ENCODE measurements at regions not wholly inside any gene's neighbourhood (a gene's known extent, or its start where the extent isn't known, plus 50 kb on each side); places are given as distances from the start of the nearest gene placed in this dataset.
"Not testable (repeated sequence)": the region's sequence is repeated elsewhere in the genome, so short reads cannot be mapped to it uniquely, and the experiment has no call there.

- H3K27ac ChIP-seq (ENCODE audit: low read depth, low read length), result no peak overlapping the region
- no peaks in the 10 kb centered on the region for H3K9me3 ChIP-seq (ENCODE audit: control insufficient read depth in 5 of 5, low read length in 5 of 5)
Measured at GRCh38 chr7:94179466-94179865, 175.3 kb upstream of the BET1 start.

GRCh38 chr7:94182066-94182465 lies 177.9 kb upstream of the BET1 start:
- no peaks in the 10 kb centered on the region for H3K36me3 ChIP-seq (ENCODE audit: control insufficient read depth in 5 of 5, insufficient read depth in 5 of 5, low read length in 5 of 5)

More at GRCh38 chr7:94179466-94179865, 175.3 kb upstream of the BET1 start:
- Histone ChIP-seq H3K36me3 (ENCODE audit: control insufficient read depth in 5 of 5, insufficient read depth in 5 of 5, low read length in 5 of 5) (no peaks in the 10 kb centered on the region), H3K4me3 (ENCODE audit: low read depth in 1 of 5, low read length in 5 of 5) (no peak overlapping the region), H3K9ac (ENCODE audit: low read length in 5 of 5) (no peak overlapping the region), H3K27me3 (ENCODE audit: control insufficient read depth in 5 of 5, insufficient read depth in 4 of 5, low read length in 5 of 5) (no peaks in the 10 kb centered on the region), H3K4me1 (ENCODE audit: control insufficient read depth in 5 of 5, insufficient read depth in 5 of 5, low read length in 5 of 5) (peaks cover 0 to 24% (median 3%) of the 10 kb centered on the region in 5 donors)

GRCh38 chr7:94182721-94183120 lies 178.6 kb upstream of the BET1 start:
- H3K9ac ChIP-seq (ENCODE audit: low read length in 5 of 5), result no peak overlapping the region
- no peaks in the 10 kb centered on the region for H3K27me3 ChIP-seq (ENCODE audit: control insufficient read depth in 5 of 5, insufficient read depth in 4 of 5, low read length in 5 of 5)
- H3K4me3 ChIP-seq (ENCODE audit: low read depth in 1 of 5, low read length in 5 of 5), result no peak overlapping the region
- no peaks in the 10 kb centered on the region for H3K9me3 ChIP-seq (ENCODE audit: control insufficient read depth in 5 of 5, low read length in 5 of 5)
- no peaks in the 10 kb centered on the region for H3K36me3 ChIP-seq (ENCODE audit: control insufficient read depth in 5 of 5, insufficient read depth in 5 of 5, low read length in 5 of 5)
- peaks cover 0 to 22% (median 3%) of the 10 kb centered on the region in 5 donors for H3K4me1 ChIP-seq (ENCODE audit: control insufficient read depth in 5 of 5, insufficient read depth in 5 of 5, low read length in 5 of 5)
- H3K27ac ChIP-seq (ENCODE audit: low read depth, low read length), result peak overlapping the region; percentile 86

More at GRCh38 chr7:94182066-94182465, 177.9 kb upstream of the BET1 start:
- no peaks in the 10 kb centered on the region for H3K9me3 ChIP-seq (ENCODE audit: control insufficient read depth in 5 of 5, low read length in 5 of 5)
- H3K4me1 ChIP-seq (ENCODE audit: control insufficient read depth in 5 of 5, insufficient read depth in 5 of 5, low read length in 5 of 5), result peaks cover 0 to 24% (median 3%) of the 10 kb centered on the region in 5 donors
- no peaks in the 10 kb centered on the region for H3K27me3 ChIP-seq (ENCODE audit: control insufficient read depth in 5 of 5, insufficient read depth in 4 of 5, low read length in 5 of 5)
- H3K4me3 ChIP-seq (ENCODE audit: low read depth in 1 of 5, low read length in 5 of 5), result no peak overlapping the region
- H3K27ac ChIP-seq (ENCODE audit: low read depth, low read length), result peak overlapping the region; percentile 86
- H3K9ac ChIP-seq (ENCODE audit: low read length in 5 of 5), result no peak overlapping the region

GRCh38 chr7:94183289-94183749 lies 179.2 kb upstream of the BET1 start:
- H3K9ac ChIP-seq (ENCODE audit: low read length in 5 of 5), result no peak overlapping the region
- H3K27ac ChIP-seq (ENCODE audit: low read depth, low read length), result peak overlapping the region; percentile 86
- H3K27me3 ChIP-seq (ENCODE audit: control insufficient read depth in 5 of 5, insufficient read depth in 4 of 5, low read length in 5 of 5), result no peaks in the 10 kb centered on the region
- no peaks in the 10 kb centered on the region for H3K9me3 ChIP-seq (ENCODE audit: control insufficient read depth in 5 of 5, low read length in 5 of 5)
- peaks cover 0 to 22% (median 3%) of the 10 kb centered on the region in 5 donors for H3K4me1 ChIP-seq (ENCODE audit: control insufficient read depth in 5 of 5, insufficient read depth in 5 of 5, low read length in 5 of 5)
- H3K4me3 ChIP-seq (ENCODE audit: low read depth in 1 of 5, low read length in 5 of 5), result no peak overlapping the region
- no peaks in the 10 kb centered on the region for H3K36me3 ChIP-seq (ENCODE audit: control insufficient read depth in 5 of 5, insufficient read depth in 5 of 5, low read length in 5 of 5)

GRCh38 chr7:94183891-94184290 lies 179.7 kb upstream of the BET1 start:
- Histone ChIP-seq H3K4me1 (ENCODE audit: control insufficient read depth in 5 of 5, insufficient read depth in 5 of 5, low read length in 5 of 5) (peaks cover 0 to 22% (median 3%) of the 10 kb centered on the region in 5 donors), H3K27ac (ENCODE audit: low read depth, low read length) (peak overlapping the region; percentile 66), H3K27me3 (ENCODE audit: control insufficient read depth in 5 of 5, insufficient read depth in 4 of 5, low read length in 5 of 5) (no peaks in the 10 kb centered on the region), H3K4me3 (ENCODE audit: low read depth in 1 of 5, low read length in 5 of 5) (no peak overlapping the region), H3K36me3 (ENCODE audit: control insufficient read depth in 5 of 5, insufficient read depth in 5 of 5, low read length in 5 of 5) (no peaks in the 10 kb centered on the region), H3K9me3 (ENCODE audit: control insufficient read depth in 5 of 5, low read length in 5 of 5) (no peaks in the 10 kb centered on the region), H3K9ac (ENCODE audit: low read length in 5 of 5) (no peak overlapping the region)

GRCh38 chr7:94188350-94188749 lies 184.2 kb upstream of the BET1 start:
- Histone ChIP-seq H3K9ac (ENCODE audit: low read length in 5 of 5) (no peak overlapping the region), H3K27ac (ENCODE audit: low read depth, low read length) (no peak overlapping the region), H3K9me3 (ENCODE audit: control insufficient read depth in 5 of 5, low read length in 5 of 5) (no peaks in the 10 kb centered on the region)

GRCh38 chr7:94190599-94191061 lies 186.5 kb upstream of the BET1 start:
- Histone ChIP-seq H3K27me3 (ENCODE audit: control insufficient read depth in 5 of 5, insufficient read depth in 4 of 5, low read length in 5 of 5) (no peaks in the 10 kb centered on the region), H3K9ac (ENCODE audit: low read length in 5 of 5) (no peak overlapping the region), H3K36me3 (ENCODE audit: control insufficient read depth in 5 of 5, insufficient read depth in 5 of 5, low read length in 5 of 5) (no peaks in the 10 kb centered on the region), H3K4me3 (ENCODE audit: low read depth in 1 of 5, low read length in 5 of 5) (no peak overlapping the region), H3K9me3 (ENCODE audit: control insufficient read depth in 5 of 5, low read length in 5 of 5) (no peaks in the 10 kb centered on the region), H3K4me1 (ENCODE audit: control insufficient read depth in 5 of 5, insufficient read depth in 5 of 5, low read length in 5 of 5) (peaks cover 0 to 5% (median 3%) of the 10 kb centered on the region in 5 donors), H3K27ac (ENCODE audit: low read depth, low read length) (no peak overlapping the region)

More at GRCh38 chr7:94188350-94188749, 184.2 kb upstream of the BET1 start:
- Histone ChIP-seq H3K36me3 (ENCODE audit: control insufficient read depth in 5 of 5, insufficient read depth in 5 of 5, low read length in 5 of 5) (no peaks in the 10 kb centered on the region), H3K4me1 (ENCODE audit: control insufficient read depth in 5 of 5, insufficient read depth in 5 of 5, low read length in 5 of 5) (peaks cover 0 to 11% (median 4%) of the 10 kb centered on the region in 5 donors), H3K27me3 (ENCODE audit: control insufficient read depth in 5 of 5, insufficient read depth in 4 of 5, low read length in 5 of 5) (no peaks in the 10 kb centered on the region), H3K4me3 (ENCODE audit: low read depth in 1 of 5, low read length in 5 of 5) (no peak overlapping the region)

- not testable (repeated sequence) for H3K36me3 ChIP-seq (ENCODE audit: control insufficient read depth in 5 of 5, insufficient read depth in 5 of 5, low read length in 5 of 5); H3K4me1 ChIP-seq (ENCODE audit: control insufficient read depth in 5 of 5, insufficient read depth in 5 of 5, low read length in 5 of 5); H3K9me3 ChIP-seq (ENCODE audit: control insufficient read depth in 5 of 5, low read length in 5 of 5); H3K27ac ChIP-seq (ENCODE audit: low read depth, low read length); H3K4me3 ChIP-seq (ENCODE audit: low read depth in 1 of 5, low read length in 5 of 5); H3K9ac ChIP-seq (ENCODE audit: low read length in 5 of 5); H3K27me3 ChIP-seq (ENCODE audit: control insufficient read depth in 5 of 5, insufficient read depth in 4 of 5, low read length in 5 of 5)
Measured at GRCh38 chr7:94194426-94194825, 190.3 kb upstream of the BET1 start.

- peaks cover 0 to 5% (median 3%) of the 10 kb centered on the region in 5 donors for H3K4me1 ChIP-seq (ENCODE audit: control insufficient read depth in 5 of 5, insufficient read depth in 5 of 5, low read length in 5 of 5)
- H3K4me3 ChIP-seq (ENCODE audit: low read depth in 1 of 5, low read length in 5 of 5), result no peak overlapping the region
- H3K9me3 ChIP-seq (ENCODE audit: control insufficient read depth in 5 of 5, low read length in 5 of 5), result no peaks in the 10 kb centered on the region
- H3K36me3 ChIP-seq (ENCODE audit: control insufficient read depth in 5 of 5, insufficient read depth in 5 of 5, low read length in 5 of 5), result no peaks in the 10 kb centered on the region
- no peak overlapping the region for H3K9ac ChIP-seq (ENCODE audit: low read length in 5 of 5)
- no peak overlapping the region for H3K27ac ChIP-seq (ENCODE audit: low read depth, low read length)
- no peaks in the 10 kb centered on the region for H3K27me3 ChIP-seq (ENCODE audit: control insufficient read depth in 5 of 5, insufficient read depth in 4 of 5, low read length in 5 of 5)
Measured at GRCh38 chr7:94195201-94195600, 191.0 kb upstream of the BET1 start.

- no peak overlapping the region for H3K4me3 ChIP-seq (ENCODE audit: low read depth in 1 of 5, low read length in 5 of 5)
- H3K4me1 ChIP-seq (ENCODE audit: control insufficient read depth in 5 of 5, insufficient read depth in 5 of 5, low read length in 5 of 5), result peaks cover 0 to 1% (median 0%) of the 10 kb centered on the region in 5 donors
- H3K27me3 ChIP-seq (ENCODE audit: control insufficient read depth in 5 of 5, insufficient read depth in 4 of 5, low read length in 5 of 5), result no peaks in the 10 kb centered on the region
- H3K9ac ChIP-seq (ENCODE audit: low read length in 5 of 5), result no peak overlapping the region
- H3K9me3 ChIP-seq (ENCODE audit: control insufficient read depth in 5 of 5, low read length in 5 of 5), result no peaks in the 10 kb centered on the region
- no peaks in the 10 kb centered on the region for H3K36me3 ChIP-seq (ENCODE audit: control insufficient read depth in 5 of 5, insufficient read depth in 5 of 5, low read length in 5 of 5)
- no peak overlapping the region for H3K27ac ChIP-seq (ENCODE audit: low read depth, low read length)
Measured at GRCh38 chr7:94195813-94196212, 191.7 kb upstream of the BET1 start.

All from subcutaneous abdominal adipose tissue (tissue), 5 donors.